D721Med (cell line): ENCODE measurements at regions not wholly inside any gene's neighbourhood (a gene's known extent, or its start where the extent isn't known, plus 50 kb on each side); places are given as distances from the start of the nearest gene placed in this dataset.

Experiments
- DNase-seq: peaks from one replicate; pipeline ENCODE4 v3.0.0; 2011; ENCODE audit warnings: low spot score; ENCODE audit not compliant: insufficient read length
- FAIRE-seq: peaks from 2 replicates; lab custom pipeline; 2011; peaks lifted over from hg19 to GRCh38; lab: Jason Lieb, UNC
- CTCF ChIP-seq: IDR thresholded peaks from 2 replicates; pipeline ENCODE4 v1.5.1; 2012; ENCODE audit warnings: mild to moderate bottlenecking, control low read depth; ENCODE audit not compliant: insufficient read depth; ENCODE audit errors: missing control alignments

- DNase-seq (no peak), FAIRE-seq (no peak)
- no peak for TF ChIP-seq CTCF
These were observed 242.9 kb downstream of the CDH11 start for GRCh38 chr16:64878940-64879339.

GRCh38 chr16:64872101-64872500 lies 249.8 kb downstream of the CDH11 start:
- TF ChIP-seq CTCF, result no peak
- DNase-seq (no peak), FAIRE-seq (no peak)

- no peak for FAIRE-seq
These were observed 251.0 kb downstream of the CDH11 start for GRCh38 chr16:64870859-64871258.

GRCh38 chr16:64869781-64870180 lies 252.1 kb downstream of the CDH11 start:
- FAIRE-seq, result no peak
- no peak for TF ChIP-seq CTCF
- DNase-seq, result no peak

More at GRCh38 chr16:64870859-64871258, 251.0 kb downstream of the CDH11 start:
- no peak for DNase-seq
- no peak for TF ChIP-seq CTCF

- no peak for TF ChIP-seq CTCF
- no peak for FAIRE-seq
- DNase-seq, result no peak
These were observed 255.8 kb downstream of the CDH11 start for GRCh38 chr16:64866021-64866420.

- no peak for FAIRE-seq
- TF ChIP-seq CTCF, result no peak
- DNase-seq, result no peak
These were observed 256.7 kb downstream of the CDH11 start for GRCh38 chr16:64865069-64865696.

- no peak for FAIRE-seq
- TF ChIP-seq CTCF, result no peak
- DNase-seq, result no peak
These were observed 257.5 kb downstream of the CDH11 start for GRCh38 chr16:64864232-64864809.
